Caco-2 (cell line): ENCODE measurements at regions not wholly inside any gene's neighbourhood (a gene's known extent, or its start where the extent isn't known, plus 50 kb on each side); places are given as distances from the start of the nearest gene placed in this dataset.

Experiments used
- BruUV-seq: library from RNA; stranded (reverse); fragments of 400-500 nt; replicated peaks from 2 replicates; lab custom pipeline; 2021; lab: Mats Ljungman, UMichigan
- CTCF ChIA-PET: fragments of 300-600 bp; sonication (Branson Sonifier 250); formaldehyde crosslinking; loops from one replicate; lab custom pipeline; 2022; ENCODE audit warnings: antibody characterized with exemption; lab: Charles Lee
- POLR2A ChIA-PET: fragments of 300-600 bp; sonication (Branson Sonifier 250); formaldehyde crosslinking; loops from one replicate; lab custom pipeline; 2022; ENCODE audit warnings: antibody characterized with exemption; lab: Charles Lee
- DNase-seq, 2 experiments: peaks; one replicate each; pipeline versions ENCODE4 v3.0.0 to v3.0.0-alpha.2; 2020 to 2022
- H3K27me3 ChIP-seq: replicated peaks from 2 replicates; pipeline ENCODE4 v1.6.0; 2011; ENCODE audit warnings: low read length; ENCODE audit not compliant: control insufficient read depth, insufficient read depth
- H3K36me3 ChIP-seq: 2 replicates; pipeline ENCODE4 v1.5.1; 2011; ENCODE audit warnings: low read length; ENCODE audit not compliant: control insufficient read depth, insufficient read depth
- H3K4me1 ChIP-seq: fragments of 250-450 bp; sonication (Bioruptor Pico); 2 replicates; pipeline ENCODE4 v1.5.1; 2020; ENCODE audit warnings: mild to moderate bottlenecking
- H3K4me3 ChIP-seq: 2 replicates; pipeline ENCODE4 v1.5.1; 2011; ENCODE audit warnings: low read depth, mild to moderate bottlenecking, control low read depth, low read length
- H3K9me3 ChIP-seq: fragments of 250-450 bp; sonication (Bioruptor Pico); 2 replicates; pipeline ENCODE4 v1.5.1; 2020; ENCODE audit warnings: mild to moderate bottlenecking, moderate library complexity
- H3K27ac Mint-ChIP-seq: one replicate; pipeline ENCODE4 v1.8.0; 2022; ENCODE audit warnings: mixed read lengths; ENCODE audit not compliant: unreplicated experiment
- H3K27me3 Mint-ChIP-seq: one replicate; pipeline ENCODE4 v1.8.0; 2022; ENCODE audit warnings: mixed read lengths; ENCODE audit not compliant: insufficient read depth, unreplicated experiment
- H3K36me3 Mint-ChIP-seq: one replicate; pipeline ENCODE4 v1.8.0; 2022; ENCODE audit warnings: mild to moderate bottlenecking, mixed read lengths; ENCODE audit not compliant: insufficient read depth, unreplicated experiment
- H3K4me1 Mint-ChIP-seq: one replicate; pipeline ENCODE4 v1.8.0; 2022; ENCODE audit warnings: low read depth, mixed read lengths; ENCODE audit not compliant: unreplicated experiment
- H3K4me3 Mint-ChIP-seq: one replicate; pipeline ENCODE4 v1.8.0; 2022; ENCODE audit warnings: mild to moderate bottlenecking, moderate library complexity, mixed read lengths; ENCODE audit not compliant: unreplicated experiment
- H3K9me3 Mint-ChIP-seq: one replicate; pipeline ENCODE4 v1.8.0; 2022; ENCODE audit warnings: mixed read lengths; ENCODE audit not compliant: unreplicated experiment
- intact Hi-C: fragments of 100-400 bp; cut with micrococcal nuclease; formaldehyde crosslinking; loops from one replicate; pipeline ENCODE4 v1.10.0; 2022; ENCODE audit not compliant: unreplicated experiment
- TF ChIP-seq, protein P1 (sequence below), 2 experiments: fragments of 200-600 bp in 1 of 2; IDR thresholded peaks; 1 replicate in 1 of 2; 2 replicates in 1 of 2; pipeline versions ENCODE4 v1.5.1 to v1.8.0; 2011 to 2022; ENCODE audit warnings: antibody characterized with exemption in 1 of 2, control low read depth in 1 of 2, inconsistent platforms in 1 of 2, low read depth in 1 of 2, low read length in 1 of 2, mild to moderate bottlenecking in 1 of 2, moderate library complexity in 1 of 2; ENCODE audit not compliant: insufficient read depth in 1 of 2, severe bottlenecking in 1 of 2, unreplicated experiment in 1 of 2

DNA sequence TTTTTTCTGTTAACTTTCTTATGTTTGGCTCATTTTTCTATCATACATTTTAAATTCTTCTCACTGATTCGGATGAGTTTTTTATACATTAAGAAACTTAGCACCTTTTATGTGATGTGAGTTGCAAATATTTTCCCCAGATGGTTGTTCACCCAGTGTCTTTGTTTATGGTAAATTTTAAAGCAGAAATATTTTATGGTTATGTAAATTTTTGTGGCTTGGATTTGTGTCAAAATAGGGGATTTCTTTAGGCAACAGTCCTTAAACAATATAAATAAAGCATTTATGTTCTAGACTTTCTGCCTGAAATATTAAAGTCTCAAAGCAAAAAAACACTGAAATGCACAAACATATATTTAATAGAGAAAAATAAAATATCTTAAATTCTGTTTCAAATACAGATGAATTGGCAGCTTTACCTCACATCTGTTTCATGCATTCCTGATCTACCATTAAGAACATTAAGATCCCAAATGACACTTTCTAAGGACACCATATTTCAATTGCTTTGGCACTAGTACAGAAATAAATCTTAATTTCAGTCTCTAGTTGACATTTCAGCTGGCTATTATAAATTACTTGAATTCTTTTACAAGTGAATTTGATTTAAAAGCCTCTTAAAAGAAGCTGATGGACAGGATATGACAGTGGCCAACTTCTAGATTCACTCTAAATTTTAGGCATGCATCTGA, 646.6 kb downstream of the HACE1 start:
- Mint-ChIP-seq H3K36me3 (no peaks in the 10 kb centered on the region), H3K9me3 (peaks cover 10% of the 10 kb centered on the region), H3K4me3 (no peak overlapping the region), H3K27me3 (no peaks in the 10 kb centered on the region), H3K27ac (no peak overlapping the region), H3K4me1 (peaks cover 11% of the 10 kb centered on the region)
- no peak overlapping the region for H3K4me3 ChIP-seq
- BruUV-seq: no TSS peak
- H3K9me3 ChIP-seq: no peaks in the 10 kb centered on the region
- POLR2A ChIA-PET: no interaction called here
- intact Hi-C loops: no loop called here
- CTCF ChIA-PET: no interaction called here
- no peaks in the 10 kb centered on the region for H3K36me3 ChIP-seq
- no peak for DNase-seq
- no peaks in the 10 kb centered on the region for H3K27me3 ChIP-seq
- TF ChIP-seq, protein P1, sequence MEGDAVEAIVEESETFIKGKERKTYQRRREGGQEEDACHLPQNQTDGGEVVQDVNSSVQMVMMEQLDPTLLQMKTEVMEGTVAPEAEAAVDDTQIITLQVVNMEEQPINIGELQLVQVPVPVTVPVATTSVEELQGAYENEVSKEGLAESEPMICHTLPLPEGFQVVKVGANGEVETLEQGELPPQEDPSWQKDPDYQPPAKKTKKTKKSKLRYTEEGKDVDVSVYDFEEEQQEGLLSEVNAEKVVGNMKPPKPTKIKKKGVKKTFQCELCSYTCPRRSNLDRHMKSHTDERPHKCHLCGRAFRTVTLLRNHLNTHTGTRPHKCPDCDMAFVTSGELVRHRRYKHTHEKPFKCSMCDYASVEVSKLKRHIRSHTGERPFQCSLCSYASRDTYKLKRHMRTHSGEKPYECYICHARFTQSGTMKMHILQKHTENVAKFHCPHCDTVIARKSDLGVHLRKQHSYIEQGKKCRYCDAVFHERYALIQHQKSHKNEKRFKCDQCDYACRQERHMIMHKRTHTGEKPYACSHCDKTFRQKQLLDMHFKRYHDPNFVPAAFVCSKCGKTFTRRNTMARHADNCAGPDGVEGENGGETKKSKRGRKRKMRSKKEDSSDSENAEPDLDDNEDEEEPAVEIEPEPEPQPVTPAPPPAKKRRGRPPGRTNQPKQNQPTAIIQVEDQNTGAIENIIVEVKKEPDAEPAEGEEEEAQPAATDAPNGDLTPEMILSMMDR (IDR thresholded peaks at IDR 0.05; ENCODE audit: insufficient read depth in 1 of 2, low read depth in 1 of 2, low read length in 1 of 2, severe bottlenecking in 1 of 2, unreplicated experiment in 1 of 2): no peak
- no peaks in the 10 kb centered on the region for H3K4me1 ChIP-seq

DNA sequence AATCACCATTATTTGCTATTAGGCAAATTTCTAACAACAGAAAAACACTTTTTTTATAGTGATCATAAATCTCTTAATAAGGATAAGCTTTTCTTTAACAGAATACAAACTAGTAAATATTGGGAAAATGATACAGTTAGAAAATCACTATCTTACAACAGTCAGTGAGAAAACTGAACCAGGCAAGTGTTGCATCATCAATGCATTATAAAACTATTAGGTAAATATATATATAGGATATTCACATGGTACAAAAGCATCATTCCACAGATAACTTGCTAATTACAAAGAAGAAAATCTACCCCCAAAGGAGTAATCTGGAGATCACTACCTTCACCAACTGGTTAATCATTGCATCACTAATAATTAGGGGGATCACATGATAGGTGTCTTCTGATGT, 652.1 kb downstream of the HACE1 start:
- Mint-ChIP-seq H3K4me1 (peaks cover 5% of the 10 kb centered on the region), H3K27ac (no peak overlapping the region), H3K27me3 (no peaks in the 10 kb centered on the region), H3K9me3 (peaks cover 10% of the 10 kb centered on the region), H3K4me3 (no peak overlapping the region), H3K36me3 (no peaks in the 10 kb centered on the region)
- Histone ChIP-seq H3K9me3 (no peaks in the 10 kb centered on the region), H3K4me1 (no peaks in the 10 kb centered on the region), H3K36me3 (no peaks in the 10 kb centered on the region), H3K4me3 (no peak overlapping the region), H3K27me3 (no peaks in the 10 kb centered on the region)
- intact Hi-C loops: no loop called here
- no TSS peak for BruUV-seq
- no peak for DNase-seq
- ChIA-PET POLR2A (no interaction called here), CTCF (no interaction called here)
- TF ChIP-seq, protein P1 (IDR thresholded peaks at IDR 0.05; ENCODE audit: insufficient read depth in 1 of 2, low read depth in 1 of 2, low read length in 1 of 2, severe bottlenecking in 1 of 2, unreplicated experiment in 1 of 2): no peak

DNA sequence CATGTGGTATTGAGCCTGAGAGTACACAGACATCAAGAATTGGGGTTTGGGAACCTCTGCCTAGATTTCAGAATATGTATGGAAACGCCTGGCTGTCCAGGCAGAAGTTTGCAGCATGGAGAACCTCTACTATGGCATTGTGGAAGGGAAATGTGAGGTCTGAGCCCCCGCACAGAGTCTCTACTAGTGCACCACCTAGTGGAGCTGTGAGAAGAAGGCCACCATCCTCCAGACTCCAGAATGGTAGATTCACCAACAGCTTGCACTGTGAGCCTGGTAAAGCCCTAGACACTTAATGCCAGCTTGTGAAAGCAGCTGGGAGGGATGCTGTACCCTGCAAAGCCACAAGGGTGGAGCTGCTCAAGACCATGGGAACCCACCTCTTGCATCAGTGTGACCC, 658.2 kb downstream of the HACE1 start:
- H3K36me3 Mint-ChIP-seq: no peaks in the 10 kb centered on the region
- H3K36me3 ChIP-seq: no peaks in the 10 kb centered on the region
- H3K27me3 Mint-ChIP-seq: no peaks in the 10 kb centered on the region
- ChIA-PET POLR2A (no interaction called here), CTCF (interaction anchor here (1.1 kb wide), 1 partner anchor 30 kb away, joined by 5 read pairs; no protein-coding TSS in a partner anchor)
- no peak overlapping the region for H3K27ac Mint-ChIP-seq
- TF ChIP-seq, protein P1 (IDR thresholded peaks at IDR 0.05; ENCODE audit: insufficient read depth in 1 of 2, low read depth in 1 of 2, low read length in 1 of 2, severe bottlenecking in 1 of 2, unreplicated experiment in 1 of 2): no peak
- no peaks in the 10 kb centered on the region for H3K4me1 ChIP-seq
- H3K27me3 ChIP-seq: no peaks in the 10 kb centered on the region
- intact Hi-C loops: no loop called here
- BruUV-seq: no TSS peak
- H3K4me3 Mint-ChIP-seq: no peak overlapping the region
- peaks cover 29% of the 10 kb centered on the region for H3K9me3 Mint-ChIP-seq
- H3K4me3 ChIP-seq: no peak overlapping the region
- H3K9me3 ChIP-seq: no peaks in the 10 kb centered on the region
- DNase-seq: no peak
- no peaks in the 10 kb centered on the region for H3K4me1 Mint-ChIP-seq
